Loucy (cell line): ENCODE measurements at regions not wholly inside any gene's neighbourhood (a gene's known extent, or its start where the extent isn't known, plus 50 kb on each side); places are given as distances from the start of the nearest gene placed in this dataset.

Experiments
- EZH2phosphoT487 ChIP-seq: fragments of 200-600 bp; IDR thresholded peaks from 2 replicates; pipeline ENCODE4 v1.6.1; 2018; ENCODE audit warnings: antibody characterized with exemption, mild to moderate bottlenecking, moderate library complexity, borderline replicate concordance
- TF ChIP-seq, protein P1 (sequence below): fragments of 200-600 bp; sonication (generic); conservative IDR thresholded peaks from 2 replicates; pipeline ENCODE4 v1.5.1; 2014; ENCODE audit warnings: mild to moderate bottlenecking, antibody characterized with exemption, low read length

DNA sequence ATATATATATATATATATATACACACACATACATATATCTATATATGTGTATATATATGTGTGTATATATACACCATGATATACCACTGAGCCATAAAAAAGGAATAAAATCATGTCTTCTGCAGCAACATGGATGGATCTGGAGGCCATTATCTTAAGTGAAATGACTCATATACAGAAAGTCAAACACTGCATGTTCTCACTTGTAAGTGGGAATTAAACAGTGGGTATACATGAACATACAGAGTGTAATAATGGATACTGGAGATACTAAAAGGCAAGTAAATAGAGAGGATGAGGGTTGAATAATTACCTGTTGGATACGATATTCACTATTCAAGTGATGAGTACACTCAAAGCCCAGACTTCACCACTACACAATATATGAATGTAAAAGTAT is 332.6 kb downstream of the SLITRK1 start:
- TF ChIP-seq, protein P1, sequence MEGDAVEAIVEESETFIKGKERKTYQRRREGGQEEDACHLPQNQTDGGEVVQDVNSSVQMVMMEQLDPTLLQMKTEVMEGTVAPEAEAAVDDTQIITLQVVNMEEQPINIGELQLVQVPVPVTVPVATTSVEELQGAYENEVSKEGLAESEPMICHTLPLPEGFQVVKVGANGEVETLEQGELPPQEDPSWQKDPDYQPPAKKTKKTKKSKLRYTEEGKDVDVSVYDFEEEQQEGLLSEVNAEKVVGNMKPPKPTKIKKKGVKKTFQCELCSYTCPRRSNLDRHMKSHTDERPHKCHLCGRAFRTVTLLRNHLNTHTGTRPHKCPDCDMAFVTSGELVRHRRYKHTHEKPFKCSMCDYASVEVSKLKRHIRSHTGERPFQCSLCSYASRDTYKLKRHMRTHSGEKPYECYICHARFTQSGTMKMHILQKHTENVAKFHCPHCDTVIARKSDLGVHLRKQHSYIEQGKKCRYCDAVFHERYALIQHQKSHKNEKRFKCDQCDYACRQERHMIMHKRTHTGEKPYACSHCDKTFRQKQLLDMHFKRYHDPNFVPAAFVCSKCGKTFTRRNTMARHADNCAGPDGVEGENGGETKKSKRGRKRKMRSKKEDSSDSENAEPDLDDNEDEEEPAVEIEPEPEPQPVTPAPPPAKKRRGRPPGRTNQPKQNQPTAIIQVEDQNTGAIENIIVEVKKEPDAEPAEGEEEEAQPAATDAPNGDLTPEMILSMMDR: no peak
- TF ChIP-seq EZH2phosphoT487: no peak
